Transverse colon (tissue), 4 donors: ENCODE measurements at regions not wholly inside any gene's neighbourhood (a gene's known extent, or its start where the extent isn't known, plus 50 kb on each side); places are given as distances from the start of the nearest gene placed in this dataset.

Experiments used
- DNase-seq: peaks from one replicate; pipeline ENCODE4 v3.0.0-alpha.2; 2019
- H3K27ac ChIP-seq, 4 donors: fragments of 200-600 bp; sonication (generic); 2 replicates each; pipeline ENCODE4 v1.5.1; 2016 to 2018; ENCODE audit warnings: inconsistent platforms in 4 of 4
- H3K27me3 ChIP-seq: fragments of 200-600 bp; sonication (generic); 2 replicates; pipeline ENCODE4 v1.5.1; 2017; ENCODE audit warnings: inconsistent platforms
- H3K36me3 ChIP-seq, 4 donors: fragments of 200-600 bp; sonication (generic); 2 replicates each; pipeline ENCODE4 v1.5.1; 2017 to 2019; ENCODE audit warnings: inconsistent platforms in 4 of 4
- H3K4me1 ChIP-seq, 4 donors: fragments of 200-600 bp; sonication (generic); 2 replicates each; pipeline ENCODE4 v1.5.1; 2017 to 2020; ENCODE audit warnings: inconsistent platforms in 4 of 4
- H3K4me3 ChIP-seq, 4 donors: fragments of 200-600 bp; sonication (generic); 1 replicate in 1 of 4; 2 replicates in 3 of 4; pipeline versions ENCODE4 v1.5.1 to v1.6.1; 2017 to 2019; ENCODE audit warnings: inconsistent platforms in 4 of 4
- H3K9me3 ChIP-seq, 2 donors: fragments of 200-600 bp; sonication (generic); 2 replicates each; pipeline ENCODE4 v1.5.1; 2017 to 2019; ENCODE audit warnings: inconsistent platforms in 2 of 2
- EP300 ChIP-seq: sonication (generic); formaldehyde crosslinking; IDR thresholded peaks from one replicate; pipeline ENCODE4 v1.6.1; 2017; ENCODE audit warnings: antibody characterized with exemption, low read depth
- POLR2A ChIP-seq: fragments of 450-650 bp; IDR thresholded peaks from one replicate; pipeline ENCODE4 v1.6.1; 2016; ENCODE audit warnings: antibody characterized with exemption, mild to moderate bottlenecking, moderate library complexity
- POLR2AphosphoS5 ChIP-seq, 3 donors: sonication (generic); formaldehyde crosslinking; IDR thresholded peaks; one replicate each; pipeline ENCODE4 v1.6.1; 2016; ENCODE audit warnings: antibody characterized with exemption in 3 of 3
- WGBS, 2 donors: methylation state at CpG; one replicate each; pipeline ENCODE4 v1.1.5; 2018; ENCODE audit warnings: low coverage in 1 of 2; 5-methylcytosine and 5-hydroxymethylcytosine counted together
- in situ Hi-C, 4 donors: fragments of 200-750 bp; cut with MboI; loops; one replicate each; pipeline versions ENCODE4 v1.15.0 to v1.15.1; 2017; ENCODE audit warnings: low sequenced_read_pairs in 3 of 4, low pct_ligation_motif_present in 1 of 4, low pct_unique_long_range_greater_than_20kb in 1 of 4
- intact Hi-C: fragments of 100-400 bp; cut with DNase I; formaldehyde crosslinking; loops from one replicate; pipeline ENCODE4 v1.15.1; 2023; ENCODE audit warnings: low total_unique reads
- TF ChIP-seq, protein P1 (sequence below), 5 experiments: fragments of 200-600 bp in 3 of 5; fragments of 450-650 bp in 2 of 5; sonication (generic) in 3 of 5; IDR thresholded peaks; 1 replicate in 2 of 5; 2 replicates in 3 of 5; pipeline ENCODE4 v1.5.1; 2016 to 2017; ENCODE audit warnings: antibody characterized with exemption in 5 of 5, inconsistent platforms in 3 of 5, mild to moderate bottlenecking in 2 of 5, moderate library complexity in 1 of 5

GRCh38 chr13:64867856-64868255, 2362.3 kb downstream of the PCDH9 start:
- Histone ChIP-seq H3K27me3 (no peaks in the 10 kb centered on the region), H3K4me3 (no peak overlapping the region), H3K27ac (no peak overlapping the region), H3K9me3 (peaks cover 0 to 5% of the 10 kb centered on the region in 2 donors), H3K36me3 (no peaks in the 10 kb centered on the region), H3K4me1 (no peaks in the 10 kb centered on the region)
- WGBS, 2 donors: 53 to 56% methylated on average over 1 to 2 of the region's 2 CpGs
- in situ Hi-C loops (no loop called here), intact Hi-C loops (no loop called here)
- DNase-seq: no peak
- TF ChIP-seq EP300: no peak
- TF ChIP-seq, protein P1, sequence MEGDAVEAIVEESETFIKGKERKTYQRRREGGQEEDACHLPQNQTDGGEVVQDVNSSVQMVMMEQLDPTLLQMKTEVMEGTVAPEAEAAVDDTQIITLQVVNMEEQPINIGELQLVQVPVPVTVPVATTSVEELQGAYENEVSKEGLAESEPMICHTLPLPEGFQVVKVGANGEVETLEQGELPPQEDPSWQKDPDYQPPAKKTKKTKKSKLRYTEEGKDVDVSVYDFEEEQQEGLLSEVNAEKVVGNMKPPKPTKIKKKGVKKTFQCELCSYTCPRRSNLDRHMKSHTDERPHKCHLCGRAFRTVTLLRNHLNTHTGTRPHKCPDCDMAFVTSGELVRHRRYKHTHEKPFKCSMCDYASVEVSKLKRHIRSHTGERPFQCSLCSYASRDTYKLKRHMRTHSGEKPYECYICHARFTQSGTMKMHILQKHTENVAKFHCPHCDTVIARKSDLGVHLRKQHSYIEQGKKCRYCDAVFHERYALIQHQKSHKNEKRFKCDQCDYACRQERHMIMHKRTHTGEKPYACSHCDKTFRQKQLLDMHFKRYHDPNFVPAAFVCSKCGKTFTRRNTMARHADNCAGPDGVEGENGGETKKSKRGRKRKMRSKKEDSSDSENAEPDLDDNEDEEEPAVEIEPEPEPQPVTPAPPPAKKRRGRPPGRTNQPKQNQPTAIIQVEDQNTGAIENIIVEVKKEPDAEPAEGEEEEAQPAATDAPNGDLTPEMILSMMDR (IDR thresholded peaks at IDR 0.05): no peak
- TF ChIP-seq POLR2AphosphoS5 (IDR thresholded peaks at IDR 0.05): no peak
- TF ChIP-seq POLR2A: no peak

DNA sequence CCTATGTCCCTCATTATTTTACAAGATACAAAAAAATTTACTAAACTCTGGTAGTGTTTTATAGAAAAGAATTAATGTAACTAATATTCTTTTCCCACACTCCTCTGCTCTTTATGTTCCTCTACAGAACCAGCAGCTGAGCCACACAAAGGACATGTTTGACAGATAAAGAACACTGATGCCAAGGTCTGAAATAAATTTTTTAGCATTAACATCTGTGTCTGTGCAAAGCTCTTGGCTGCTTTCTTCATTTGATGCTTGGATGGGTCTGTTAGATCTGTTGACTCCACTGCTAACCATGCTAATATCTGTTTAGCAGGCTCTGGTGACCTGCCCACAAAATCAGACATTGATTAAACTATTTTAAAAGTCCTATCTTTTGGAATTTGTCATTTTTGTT, 2363.8 kb downstream of the PCDH9 start:
- H3K36me3 ChIP-seq: no peaks in the 10 kb centered on the region
- H3K4me3 ChIP-seq: no peak overlapping the region
- no peaks in the 10 kb centered on the region for H3K27me3 ChIP-seq
- intact Hi-C loops (no loop called here), in situ Hi-C loops (no loop called here)
- no peak overlapping the region for H3K27ac ChIP-seq
- H3K4me1 ChIP-seq: no peaks in the 10 kb centered on the region
- H3K9me3 ChIP-seq: peaks cover 0 to 5% of the 10 kb centered on the region in 2 donors
- DNase-seq: no peak
- TF ChIP-seq POLR2AphosphoS5 (IDR thresholded peaks at IDR 0.05) (no peak), POLR2A (no peak), EP300 (no peak)

DNA sequence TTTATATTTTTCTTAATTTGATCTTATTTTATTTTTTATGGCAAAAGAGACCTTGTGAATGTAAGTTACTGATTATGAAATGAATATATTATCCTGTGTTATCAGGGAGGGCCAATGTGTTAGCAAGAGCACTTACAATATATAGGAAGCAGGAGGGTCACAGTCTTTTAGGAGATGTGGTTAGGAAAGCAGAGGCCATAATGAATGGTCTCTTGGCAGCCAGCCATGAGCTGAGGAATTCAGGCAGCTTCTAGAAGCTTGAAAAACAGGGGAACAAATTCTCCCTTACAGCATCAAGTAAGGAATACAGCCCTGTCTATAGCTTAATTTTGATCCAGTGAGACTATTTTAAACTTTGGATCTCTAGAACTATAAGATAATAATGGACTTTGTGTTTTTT, 2374.6 kb downstream of the PCDH9 start:
- no peak for DNase-seq

DNA sequence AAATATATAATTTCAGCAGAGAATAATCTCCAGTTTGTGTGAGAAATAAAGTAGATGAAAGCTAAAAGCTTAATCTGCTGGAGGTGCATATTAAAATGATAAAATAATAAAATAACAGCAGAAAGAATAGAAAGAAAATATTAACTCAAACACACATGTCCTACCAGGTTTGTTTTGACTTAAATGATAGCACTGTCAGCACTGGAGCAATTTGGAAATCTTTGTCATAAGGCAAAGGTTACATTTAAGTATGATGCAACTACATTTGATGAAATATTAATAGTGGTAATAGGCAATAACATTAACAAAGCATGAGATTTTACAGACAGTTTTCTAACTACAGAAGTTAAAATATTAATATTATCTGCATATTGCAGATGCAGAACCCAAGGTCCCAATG, 2380.1 kb downstream of the PCDH9 start:
- TF ChIP-seq POLR2A: no peak
- TF ChIP-seq, protein P1 (IDR thresholded peaks at IDR 0.05): no peak
- TF ChIP-seq EP300: no peak
- no peak for TF ChIP-seq POLR2AphosphoS5 (IDR thresholded peaks at IDR 0.05)
- Histone ChIP-seq H3K9me3 (no peaks in the 10 kb centered on the region), H3K27ac (no peak overlapping the region), H3K36me3 (no peaks in the 10 kb centered on the region), H3K27me3 (no peaks in the 10 kb centered on the region), H3K4me3 (no peak overlapping the region), H3K4me1 (no peaks in the 10 kb centered on the region)
- no peak for DNase-seq
- in situ Hi-C loops (no loop called here), intact Hi-C loops (no loop called here)

More for the DNA sequence above, 2374.6 kb downstream of the PCDH9 start:
- no peak for TF ChIP-seq POLR2AphosphoS5 (IDR thresholded peaks at IDR 0.05)
- no peak for TF ChIP-seq EP300
- TF ChIP-seq, protein P1 (IDR thresholded peaks at IDR 0.05): no peak
- no peak for TF ChIP-seq POLR2A
- no peak overlapping the region for H3K27ac ChIP-seq
- no peaks in the 10 kb centered on the region for H3K4me1 ChIP-seq
- in situ Hi-C loops: no loop called here
- H3K36me3 ChIP-seq: no peaks in the 10 kb centered on the region
- H3K27me3 ChIP-seq: no peaks in the 10 kb centered on the region
- H3K9me3 ChIP-seq: peaks cover 0 to under 1% of the 10 kb centered on the region in 2 donors
- H3K4me3 ChIP-seq: no peak overlapping the region
- intact Hi-C loops: no loop called here

DNA sequence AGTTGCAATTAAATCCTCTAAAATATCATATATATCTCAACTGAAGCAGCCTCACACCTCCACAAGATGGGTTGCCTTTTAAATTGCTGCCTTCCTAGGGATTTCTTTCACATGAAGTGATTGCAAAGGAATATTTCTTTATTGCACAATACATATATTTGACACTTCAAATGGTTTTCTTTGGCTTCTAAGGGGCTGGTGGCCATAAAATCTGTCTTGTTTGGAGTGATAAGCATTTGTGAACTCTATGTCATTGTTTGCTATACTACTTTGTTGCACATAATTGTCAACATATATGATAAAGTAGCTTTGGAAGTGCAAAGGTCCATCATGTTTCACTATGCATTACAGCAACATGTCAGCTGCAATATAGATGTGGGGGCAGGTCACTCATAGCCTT, 2380.9 kb downstream of the PCDH9 start:
- Histone ChIP-seq H3K4me3 (no peak overlapping the region), H3K9me3 (no peaks in the 10 kb centered on the region), H3K27ac (no peak overlapping the region), H3K36me3 (no peaks in the 10 kb centered on the region), H3K4me1 (no peaks in the 10 kb centered on the region), H3K27me3 (no peaks in the 10 kb centered on the region)
- TF ChIP-seq POLR2A (no peak), EP300 (no peak), POLR2AphosphoS5 (IDR thresholded peaks at IDR 0.05) (no peak)
- TF ChIP-seq, protein P1 (IDR thresholded peaks at IDR 0.05): no peak
- intact Hi-C loops: no loop called here
- in situ Hi-C loops: no loop called here
- no peak for DNase-seq
